Epithelial cell of esophagus (primary cell): ENCODE measurements at regions not wholly inside any gene's neighbourhood (a gene's known extent, or its start where the extent isn't known, plus 50 kb on each side); places are given as distances from the start of the nearest gene placed in this dataset.

Experiments
- DNase-seq: peaks from one replicate; pipeline ENCODE4 v3.0.0; 2010; ENCODE audit warnings: low read depth
- H3K4me3 ChIP-seq: 2 replicates; pipeline ENCODE4 v1.5.1; 2011; ENCODE audit warnings: mild to moderate bottlenecking, low read length, control low read depth
- CTCF ChIP-seq: IDR thresholded peaks from 2 replicates; pipeline ENCODE4 v1.5.1; 2011; ENCODE audit warnings: low read depth, mild to moderate bottlenecking, low read length, control low read depth, inconsistent platforms; ENCODE audit not compliant: insufficient read depth; ENCODE audit errors: missing control alignments

GRCh38 chr21:35154788-35155187, 105.7 kb upstream of the RUNX1 start:
- no peak for DNase-seq
- no peak overlapping the region for H3K4me3 ChIP-seq
- TF ChIP-seq CTCF = no peak

GRCh38 chr21:35153671-35154070, 104.6 kb upstream of the RUNX1 start:
- TF ChIP-seq CTCF = no peak
- H3K4me3 ChIP-seq = no peak overlapping the region
- DNase-seq = no peak

- H3K4me3 ChIP-seq = no peak overlapping the region
- peak; percentile 62 for DNase-seq
- TF ChIP-seq CTCF = no peak
These were observed 101.6 kb upstream of the RUNX1 start for GRCh38 chr21:35150562-35151226.

- TF ChIP-seq CTCF = no peak
- peak; percentile 87 for DNase-seq
- H3K4me3 ChIP-seq = no peak overlapping the region
These were observed 100.6 kb upstream of the RUNX1 start for GRCh38 chr21:35149698-35150097.

GRCh38 chr21:35147439-35147838, 98.3 kb upstream of the RUNX1 start:
- H3K4me3 ChIP-seq = no peak overlapping the region
- DNase-seq = peak; percentile 35
- TF ChIP-seq CTCF = no peak

- peak; percentile 45 for DNase-seq
- TF ChIP-seq CTCF = no peak
- H3K4me3 ChIP-seq = no peak overlapping the region
These were observed 96.6 kb upstream of the RUNX1 start for GRCh38 chr21:35145626-35146233.

- no peak for TF ChIP-seq CTCF
- no peak for DNase-seq
- no peak overlapping the region for H3K4me3 ChIP-seq
These were observed 95.9 kb upstream of the RUNX1 start for GRCh38 chr21:35144978-35145377.
